PC-9 (cell line): ENCODE measurements at regions not wholly inside any gene's neighbourhood (a gene's known extent, or its start where the extent isn't known, plus 50 kb on each side); places are given as distances from the start of the nearest gene placed in this dataset.

Experiments used
- BruUV-seq: library from RNA; stranded (reverse); fragments of 400-500 nt; replicated peaks from 2 replicates; lab custom pipeline; 2021; lab: Mats Ljungman, UMichigan
- CTCF ChIA-PET: fragments of 300-600 bp; sonication (Branson Sonifier 250); formaldehyde crosslinking; loops from one replicate; lab custom pipeline; 2022; ENCODE audit warnings: antibody characterized with exemption; lab: Charles Lee
- POLR2A ChIA-PET: fragments of 300-600 bp; sonication (Branson Sonifier 250); formaldehyde crosslinking; loops from one replicate; lab custom pipeline; 2022; ENCODE audit warnings: antibody characterized with exemption; ENCODE audit not compliant: unreplicated experiment; lab: Charles Lee
- DNase-seq, 2 experiments: peaks; one replicate each; pipeline versions ENCODE4 v3.0.0 to v3.0.0-alpha.2; 2015 to 2022; ENCODE audit warnings: mixed read lengths in 1 of 2
- H2AFZ ChIP-seq: fragments of 200-600 bp; sonication (generic); 2 replicates; pipeline ENCODE4 v1.8.1; 2017; ENCODE audit warnings: antibody characterized with exemption
- H3F3A ChIP-seq: fragments of 200-600 bp; sonication (generic); 2 replicates; pipeline ENCODE4 v1.8.1; 2017; ENCODE audit warnings: antibody characterized with exemption, mild to moderate bottlenecking, low read depth; ENCODE audit not compliant: insufficient read depth
- H3K27ac ChIP-seq: fragments of 200-600 bp; sonication (generic); 2 replicates; pipeline ENCODE4 v1.6.1; 2016; ENCODE audit warnings: mixed run types
- H3K27me3 ChIP-seq: fragments of 200-600 bp; sonication (generic); 2 replicates; pipeline ENCODE4 v1.6.1; 2016; ENCODE audit warnings: low read depth, mixed run types; ENCODE audit not compliant: insufficient read depth
- H3K36me3 ChIP-seq: fragments of 200-600 bp; sonication (generic); 2 replicates; pipeline ENCODE4 v1.6.1; 2016; ENCODE audit warnings: low read depth, mixed run types
- H3K4me1 ChIP-seq: fragments of 200-600 bp; sonication (generic); replicated peaks from 2 replicates; pipeline ENCODE4 v1.6.1; 2016; ENCODE audit warnings: mixed run types; ENCODE audit not compliant: insufficient read depth
- H3K4me2 ChIP-seq: fragments of 200-600 bp; sonication (generic); 2 replicates; pipeline ENCODE4 v1.6.1; 2017; ENCODE audit warnings: mixed run types
- H3K4me3 ChIP-seq: fragments of 200-600 bp; sonication (generic); 2 replicates; pipeline ENCODE4 v1.6.1; 2016; ENCODE audit warnings: mixed run types
- H3K79me2 ChIP-seq: fragments of 200-600 bp; sonication (generic); 2 replicates; pipeline ENCODE4 v1.6.1; 2017; ENCODE audit warnings: low read depth, mixed run types
- H3K9me2 ChIP-seq: fragments of 200-600 bp; sonication (generic); 2 replicates; pipeline ENCODE4 v1.8.1; 2017; ENCODE audit warnings: mild to moderate bottlenecking; ENCODE audit not compliant: insufficient read depth
- H3K9me3 ChIP-seq: fragments of 200-600 bp; sonication (generic); 2 replicates; pipeline ENCODE4 v1.8.1; 2016; ENCODE audit warnings: low read depth; ENCODE audit not compliant: insufficient read depth
- H4K20me1 ChIP-seq: fragments of 200-600 bp; sonication (generic); 2 replicates; pipeline ENCODE4 v1.8.1; 2017; ENCODE audit not compliant: insufficient read depth
- CTCF ChIP-seq: fragments of 200-600 bp; sonication (generic); conservative IDR thresholded peaks from 2 replicates; pipeline ENCODE4 v1.6.1; 2017; ENCODE audit warnings: mixed run types, antibody characterized with exemption, mild to moderate bottlenecking, moderate library complexity
- EZH2 ChIP-seq: fragments of 200-600 bp; sonication (generic); IDR thresholded peaks from 2 replicates; pipeline ENCODE4 v1.8.0; 2017; ENCODE audit warnings: antibody characterized with exemption, low read depth
- intact Hi-C: fragments of 100-400 bp; cut with micrococcal nuclease; formaldehyde crosslinking; loops from one replicate; pipeline ENCODE4 v1.10.0; 2022; ENCODE audit not compliant: unreplicated experiment

DNA sequence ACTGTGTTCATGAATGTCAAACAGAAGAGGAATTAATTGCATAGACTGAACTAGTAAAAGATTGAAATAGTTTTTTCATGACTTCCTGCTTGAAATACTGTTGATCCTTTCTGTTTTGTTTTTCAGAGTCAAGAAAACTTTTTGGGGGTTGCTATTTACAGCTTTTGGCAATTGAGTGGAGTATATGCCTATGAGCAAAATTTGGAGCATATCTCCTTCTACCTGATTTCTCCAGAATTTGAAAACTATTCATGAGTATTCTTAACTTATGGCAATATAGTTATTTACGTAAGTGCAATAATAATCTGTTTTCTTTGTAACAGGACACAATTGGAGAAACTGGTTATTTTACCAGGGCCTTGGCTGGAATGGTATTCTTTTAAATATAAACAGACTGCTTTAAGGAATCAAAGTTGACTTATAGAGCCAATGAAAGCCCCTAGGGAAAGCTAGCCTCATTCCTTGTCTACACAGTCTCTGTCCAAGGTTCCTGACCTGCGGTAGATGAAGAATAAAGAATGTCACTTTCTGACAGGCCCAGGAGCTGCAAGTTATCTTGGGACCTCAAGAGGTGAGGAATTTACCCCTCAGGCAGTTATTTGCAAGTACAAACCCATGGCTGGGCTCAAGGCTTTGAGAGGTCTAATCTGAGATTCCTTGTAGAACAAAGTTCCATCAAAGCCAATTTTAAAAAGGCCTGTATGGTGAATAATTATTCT is 193.5 kb upstream of the NDUFV2 start:
- H3K4me3 ChIP-seq, result no peak overlapping the region
- ChIA-PET CTCF (no interaction called here), POLR2A (no interaction called here)
- no peaks in the 10 kb centered on the region for H3K9me3 ChIP-seq
- H2AFZ ChIP-seq, result no peak overlapping the region
- H3K79me2 ChIP-seq, result no peaks in the 10 kb centered on the region
- no peak overlapping the region for H3K27ac ChIP-seq
- BruUV-seq, result no TSS peak
- H3K9me2 ChIP-seq, result no peaks in the 10 kb centered on the region
- H3K4me1 ChIP-seq, result no peaks in the 10 kb centered on the region
- H3K4me2 ChIP-seq, result no peak overlapping the region
- no peak for TF ChIP-seq EZH2
- no peak for TF ChIP-seq CTCF
- no peaks in the 10 kb centered on the region for H3K27me3 ChIP-seq
- DNase-seq, result no peak
- H4K20me1 ChIP-seq, result no peaks in the 10 kb centered on the region
- intact Hi-C loops, result no loop called here
- H3F3A ChIP-seq, result no peaks in the 10 kb centered on the region
- H3K36me3 ChIP-seq, result no peaks in the 10 kb centered on the region

DNA sequence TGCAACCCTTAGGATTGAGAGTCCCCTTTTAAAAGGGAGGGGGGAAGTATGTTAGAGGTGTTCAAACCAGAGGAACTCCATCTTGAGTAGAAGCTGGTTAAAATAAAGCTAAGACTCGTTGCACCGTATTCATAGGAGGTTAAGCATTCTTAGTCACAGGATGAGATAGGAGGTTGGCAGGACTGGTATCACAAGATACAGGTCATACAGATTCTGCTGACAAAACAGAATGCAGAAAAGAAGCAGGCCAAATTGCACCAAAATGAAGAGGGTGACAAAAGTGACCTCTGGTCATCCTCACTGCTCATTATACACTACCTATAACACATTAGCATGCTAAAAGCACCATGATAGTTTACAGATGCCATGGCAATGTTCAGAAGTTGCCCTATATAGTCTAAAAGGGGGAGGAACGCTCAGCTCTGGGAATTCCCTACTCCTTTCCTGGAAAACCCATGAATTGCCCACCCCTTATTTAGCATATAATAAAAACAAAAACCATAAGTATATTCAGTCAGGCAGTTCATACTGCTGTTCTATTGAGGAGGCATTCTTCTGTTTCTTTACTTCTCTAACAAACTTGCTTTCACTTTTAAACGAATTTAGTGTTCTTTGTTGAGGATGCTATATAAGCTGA is 192.2 kb upstream of the NDUFV2 start:
- H3K27ac ChIP-seq, result no peak overlapping the region
- H3K4me3 ChIP-seq, result no peak overlapping the region
- no peak overlapping the region for H2AFZ ChIP-seq
- no peaks in the 10 kb centered on the region for H4K20me1 ChIP-seq
- no peak overlapping the region for H3K4me2 ChIP-seq
- no peak for TF ChIP-seq CTCF
- TF ChIP-seq EZH2, result no peak
- no peaks in the 10 kb centered on the region for H3K9me2 ChIP-seq
- ChIA-PET CTCF (no interaction called here), POLR2A (no interaction called here)
- no peaks in the 10 kb centered on the region for H3F3A ChIP-seq
- intact Hi-C loops, result no loop called here
- H3K79me2 ChIP-seq, result no peaks in the 10 kb centered on the region
- no peak for DNase-seq
- H3K9me3 ChIP-seq, result no peaks in the 10 kb centered on the region
- no peaks in the 10 kb centered on the region for H3K27me3 ChIP-seq
- BruUV-seq, result no TSS peak
- no peaks in the 10 kb centered on the region for H3K36me3 ChIP-seq
- H3K4me1 ChIP-seq, result no peaks in the 10 kb centered on the region

GRCh38 chr18:8910843-8911242 is 191.7 kb upstream of the NDUFV2 start:
- no peaks in the 10 kb centered on the region for H4K20me1 ChIP-seq
- ChIA-PET CTCF (no interaction called here), POLR2A (no interaction called here)

More at GRCh38 chr18:8910843-8911242, 191.7 kb upstream of the NDUFV2 start:
- intact Hi-C loops, result no loop called here
- no peaks in the 10 kb centered on the region for H3K36me3 ChIP-seq
- no peaks in the 10 kb centered on the region for H3K9me3 ChIP-seq
- H3K27ac ChIP-seq, result no peak overlapping the region
- TF ChIP-seq CTCF, result no peak
- no peak for TF ChIP-seq EZH2
- H3K4me1 ChIP-seq, result no peaks in the 10 kb centered on the region
- no peaks in the 10 kb centered on the region for H3F3A ChIP-seq
- no peak for DNase-seq
- no peak overlapping the region for H2AFZ ChIP-seq
- no peak overlapping the region for H3K4me2 ChIP-seq
- H3K4me3 ChIP-seq, result no peak overlapping the region
- no peaks in the 10 kb centered on the region for H3K79me2 ChIP-seq
- no peaks in the 10 kb centered on the region for H3K27me3 ChIP-seq
- BruUV-seq, result no TSS peak
- H3K9me2 ChIP-seq, result no peaks in the 10 kb centered on the region
